NCI-H1105 treated with DMSO at 0.1 percent for 48 hours (cell line): ENCODE measurements at regions not wholly inside any gene's neighbourhood (a gene's known extent, or its start where the extent isn't known, plus 50 kb on each side); places are given as distances from the start of the nearest gene placed in this dataset.

Experiments
- DNase-seq: peaks from one replicate; lab custom pipeline; 2025; lab: John Stamatoyannopoulos, UW

DNA sequence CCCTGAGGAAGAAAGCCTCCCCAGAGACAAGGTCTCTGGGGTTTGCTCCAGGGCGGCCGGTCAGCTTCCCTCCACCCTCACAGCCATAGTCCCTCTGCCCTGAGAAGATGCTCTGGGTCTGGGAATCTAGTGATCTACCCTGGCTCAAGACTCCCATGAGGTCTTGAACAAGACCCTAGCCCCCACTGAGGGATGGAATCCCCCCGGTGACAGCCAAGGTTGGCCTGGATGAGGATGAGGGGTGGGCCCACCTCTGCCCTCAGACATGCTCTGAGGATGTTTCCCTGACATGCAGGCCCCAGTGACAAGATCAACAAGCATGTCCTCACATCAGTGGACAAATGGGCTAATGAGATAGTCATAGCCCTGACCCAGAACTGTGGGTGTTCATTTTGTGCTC lies 138.6 kb downstream of the C5orf15 start:
- DNase-seq: no peak

DNA sequence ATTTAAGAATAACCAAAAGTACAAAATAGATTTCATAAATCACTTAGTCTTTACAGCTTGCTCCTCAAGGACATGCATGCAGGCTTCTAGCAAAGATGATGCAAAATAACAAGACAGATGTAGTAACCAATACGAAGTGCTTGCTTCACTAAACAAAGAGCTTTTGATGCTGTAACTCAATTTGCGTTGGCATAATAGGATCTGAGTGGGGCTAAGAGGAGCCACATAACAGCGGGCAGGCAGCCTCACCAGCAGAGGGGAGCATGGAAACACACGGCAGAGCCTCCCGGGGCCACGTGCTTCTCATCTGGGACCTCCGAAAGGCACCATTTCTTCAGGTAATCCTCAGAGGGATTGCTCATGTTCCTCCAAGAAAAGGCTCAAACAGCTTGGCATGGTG lies 139.7 kb downstream of the C5orf15 start:
- DNase-seq: no peak

DNA sequence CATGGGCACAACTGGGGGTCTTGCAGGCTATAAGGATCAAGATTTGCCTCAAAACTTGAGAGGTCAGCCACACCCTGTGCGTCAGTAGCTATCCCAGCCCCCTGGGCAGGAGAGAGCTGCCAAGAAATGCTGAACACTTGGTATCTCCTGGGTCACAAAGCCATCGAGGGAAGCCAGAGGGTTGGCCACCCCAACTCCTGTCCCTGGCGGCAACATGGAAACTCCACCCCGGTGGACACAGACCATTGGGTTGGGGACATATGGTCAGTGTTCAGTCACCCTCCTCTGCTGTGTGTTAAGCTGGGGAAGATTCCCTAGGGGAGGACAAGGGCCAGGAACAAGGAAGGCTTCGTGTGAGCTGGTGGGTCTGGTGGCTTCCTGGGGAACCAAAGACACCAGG lies 140.6 kb downstream of the C5orf15 start:
- no peak for DNase-seq

DNA sequence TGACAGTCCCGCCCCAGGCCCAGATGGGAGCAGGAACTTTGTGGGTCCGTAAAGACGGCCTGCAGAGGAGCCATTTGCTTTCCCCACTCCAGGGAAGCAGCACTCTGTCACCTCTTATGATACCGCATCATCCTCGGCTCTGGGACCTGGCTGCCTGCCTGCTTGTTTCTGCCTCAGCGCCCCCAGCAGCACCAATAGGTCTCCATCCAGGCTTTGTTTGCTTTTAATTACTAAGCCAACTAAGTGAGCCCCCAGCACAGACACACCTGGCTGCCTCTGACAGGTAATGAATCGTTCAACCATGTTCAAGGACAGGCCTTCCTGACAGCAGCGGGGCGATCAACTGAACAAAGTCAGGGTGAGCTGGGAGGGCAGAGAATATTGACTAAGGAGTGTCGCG lies 141.4 kb downstream of the C5orf15 start:
- DNase-seq: peak; percentile 92

DNA sequence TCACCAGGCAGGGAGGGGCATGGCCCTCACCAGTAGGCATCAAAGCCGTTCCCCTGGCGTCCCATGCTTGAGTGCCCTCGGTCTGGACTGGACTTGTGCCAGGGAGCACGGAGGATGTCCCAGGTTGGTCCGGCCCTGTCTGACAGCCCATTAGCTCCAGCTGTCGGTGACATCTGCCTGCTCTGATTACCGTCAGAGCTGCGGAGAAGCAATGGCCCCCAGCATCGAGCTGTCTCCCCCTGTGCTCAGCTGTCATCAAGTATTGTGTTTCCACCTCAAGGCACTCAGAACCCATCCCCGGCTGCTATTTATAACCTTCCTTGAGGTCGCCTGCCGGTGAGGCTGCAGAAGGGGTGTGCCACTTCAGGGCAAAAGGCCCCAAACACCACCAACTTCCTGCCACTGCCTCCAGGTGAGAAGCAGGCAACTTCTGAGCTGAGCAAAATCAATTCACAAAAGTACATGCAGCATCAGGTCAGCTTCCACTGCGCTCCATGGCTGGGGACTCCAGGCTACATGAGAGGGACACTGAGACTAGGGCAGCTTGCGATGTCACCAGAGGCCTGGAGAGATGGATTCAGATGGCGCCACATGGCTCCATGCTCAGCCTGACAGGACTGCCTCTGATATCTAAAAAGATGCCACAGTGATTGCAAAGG lies 142.7 kb downstream of the C5orf15 start:
- peak; percentile 26 for DNase-seq

DNA sequence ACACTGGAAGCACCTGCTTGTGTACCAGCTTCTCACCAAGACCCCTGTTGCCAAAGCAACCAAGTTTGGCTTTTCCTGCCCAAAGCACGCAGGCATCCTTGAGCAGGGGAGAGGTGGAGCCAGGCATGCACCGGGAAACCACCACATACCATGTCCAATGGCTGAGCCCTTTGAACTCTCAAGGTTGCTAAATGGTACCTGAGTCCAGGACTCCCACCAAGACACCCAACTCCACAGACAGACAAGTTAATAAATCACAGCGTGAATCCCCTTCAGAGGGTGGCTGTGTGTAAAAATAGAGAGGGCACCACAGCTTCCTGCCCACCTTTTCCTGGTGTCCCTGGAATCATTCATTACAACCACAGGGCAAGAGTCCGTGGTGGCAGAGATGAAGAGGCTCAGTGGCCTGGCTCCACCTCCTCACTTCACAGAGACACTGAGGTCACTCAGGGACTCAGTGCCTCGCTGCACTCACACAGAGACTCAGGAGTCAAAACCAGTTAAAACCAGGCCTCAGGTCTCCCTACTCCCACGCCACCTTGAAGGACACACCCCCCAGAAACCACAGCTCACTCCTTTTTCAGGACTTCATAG lies 143.7 kb downstream of the C5orf15 start:
- no peak for DNase-seq

DNA sequence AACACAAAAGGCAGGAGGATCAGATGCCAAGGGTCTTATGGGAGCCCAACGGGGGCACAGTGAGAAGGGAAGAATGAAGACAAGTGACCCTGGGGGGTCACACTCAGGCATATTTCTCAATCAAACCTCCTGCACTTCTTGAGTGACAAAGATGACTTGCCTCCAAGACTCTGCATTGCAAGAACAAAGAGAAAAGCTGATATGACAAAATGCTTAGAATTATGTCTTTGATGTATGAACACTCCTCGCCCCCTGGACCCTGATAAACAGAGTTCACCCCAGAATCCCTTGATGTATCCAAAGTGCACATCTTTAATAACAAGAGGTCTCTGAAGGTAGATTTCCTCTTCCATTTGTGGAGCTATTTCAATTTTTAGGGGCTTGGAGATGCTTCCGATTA lies 146.5 kb downstream of the C5orf15 start:
- no peak for DNase-seq

DNA sequence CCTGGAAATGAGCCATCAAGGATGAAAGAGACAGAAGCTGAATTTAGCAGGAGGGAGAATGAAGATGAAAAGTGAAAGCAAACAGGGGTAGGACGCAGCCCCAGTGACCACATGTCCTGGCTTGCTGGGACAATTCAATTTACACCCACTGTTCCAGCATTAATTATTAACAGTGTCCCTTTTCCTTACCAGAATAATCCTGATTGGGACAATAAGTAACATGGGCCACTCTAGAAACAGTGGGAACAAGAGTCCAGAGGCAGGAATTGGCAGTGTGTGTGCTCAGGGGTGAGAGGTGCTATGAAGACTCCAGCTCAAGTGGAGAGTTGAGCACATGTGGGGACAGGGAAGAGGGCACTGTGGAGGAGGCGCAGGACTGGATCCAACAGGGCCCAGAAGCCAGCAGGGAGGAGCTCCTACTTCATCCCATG lies 147.1 kb downstream of the C5orf15 start:
- no peak for DNase-seq

DNA sequence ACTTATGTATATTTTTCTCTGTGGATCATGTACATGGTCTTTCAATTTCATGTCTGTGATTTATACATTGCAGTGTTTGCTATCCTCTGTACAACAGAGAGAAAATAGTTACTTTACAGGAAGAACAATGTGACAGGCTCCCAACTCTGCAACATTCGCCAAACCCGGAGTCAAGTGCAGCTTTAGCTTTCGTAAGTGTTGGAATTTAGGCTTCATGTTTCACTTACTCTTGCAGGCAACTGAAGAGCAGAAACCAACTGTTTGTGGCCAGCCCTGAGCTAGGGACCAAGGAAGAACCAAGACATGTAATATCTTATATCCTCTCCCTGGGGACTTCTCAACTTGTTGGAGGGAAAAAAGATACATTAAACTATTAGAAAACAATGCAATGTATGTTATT lies 147.9 kb downstream of the C5orf15 start:
- DNase-seq: no peak

DNA sequence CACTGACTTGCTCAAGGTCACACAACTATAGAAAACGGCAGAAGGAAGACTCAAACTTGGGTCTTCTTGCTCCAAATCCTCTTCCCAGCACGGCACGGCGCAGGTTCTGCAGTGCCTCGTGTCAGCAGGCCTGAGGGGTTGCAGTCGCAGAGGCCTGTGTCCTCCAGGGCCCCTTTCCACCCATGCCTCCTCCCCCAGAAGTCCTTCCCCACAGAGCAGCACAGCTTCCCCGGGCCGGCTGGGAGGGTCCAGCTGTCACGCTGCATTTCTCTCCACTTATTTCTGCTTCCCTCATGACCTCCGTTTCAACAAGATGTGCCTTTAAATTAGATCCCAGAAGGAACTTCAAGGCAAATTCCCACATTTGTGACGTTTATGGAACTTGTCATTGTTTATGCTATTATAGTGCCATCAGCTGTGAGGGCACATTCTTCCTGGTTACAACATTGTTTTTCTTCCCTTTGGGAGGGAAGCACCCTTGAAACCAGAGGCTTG lies 148.4 kb downstream of the C5orf15 start:
- no peak for DNase-seq

DNA sequence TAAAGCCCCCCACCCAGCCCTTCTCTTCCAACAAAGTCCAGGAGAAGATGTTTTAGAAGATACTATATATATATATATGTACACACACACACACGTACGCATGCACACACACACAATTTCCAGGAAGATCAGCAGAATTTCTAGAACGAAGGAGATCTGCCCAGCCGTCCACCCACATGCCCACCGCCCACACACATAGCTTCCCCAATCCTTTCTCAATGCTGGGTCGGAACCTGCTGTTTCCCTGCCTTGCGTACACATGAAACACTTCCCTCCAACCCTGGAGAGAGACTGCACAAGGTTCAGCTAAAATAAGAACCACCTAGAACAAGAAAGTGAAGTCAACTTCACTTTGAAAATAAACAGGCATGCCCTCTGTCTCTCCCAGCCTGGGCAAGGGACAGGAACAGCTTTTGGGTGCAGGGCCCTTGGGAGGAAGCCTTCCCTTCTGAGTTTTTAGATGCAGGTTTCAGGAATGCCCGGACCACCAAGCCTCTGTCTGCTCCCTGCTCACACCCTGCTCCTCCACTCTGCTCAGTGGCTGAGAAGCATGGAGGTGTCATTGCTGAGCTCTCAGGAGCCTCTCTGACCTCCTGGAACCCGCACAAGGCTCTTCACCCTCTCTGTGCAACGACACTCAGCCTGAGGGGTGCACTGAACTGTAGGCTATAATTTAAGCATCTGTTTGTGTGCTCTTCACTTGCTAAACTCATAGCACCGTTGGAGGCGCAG lies 149.4 kb downstream of the C5orf15 start:
- no peak for DNase-seq

DNA sequence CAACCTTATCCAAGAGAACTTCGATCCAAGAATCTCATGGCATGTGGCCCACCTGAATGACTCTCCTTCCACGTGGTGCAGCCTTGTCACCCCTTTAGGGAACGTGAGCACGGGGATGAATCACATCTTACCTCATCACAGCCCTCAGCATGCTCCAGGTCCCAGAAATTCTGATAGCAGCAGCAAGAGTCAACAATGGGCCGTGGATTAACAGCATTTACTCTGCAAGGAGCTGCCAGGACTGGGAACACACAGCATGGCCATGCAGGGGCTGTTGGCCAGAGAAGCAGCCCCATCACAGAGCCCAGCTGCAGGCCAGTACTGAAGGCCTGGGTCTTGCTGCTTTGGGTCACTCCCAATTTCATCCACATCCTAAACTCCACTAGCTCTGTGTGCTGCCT lies 150.4 kb downstream of the C5orf15 start:
- no peak for DNase-seq

DNA sequence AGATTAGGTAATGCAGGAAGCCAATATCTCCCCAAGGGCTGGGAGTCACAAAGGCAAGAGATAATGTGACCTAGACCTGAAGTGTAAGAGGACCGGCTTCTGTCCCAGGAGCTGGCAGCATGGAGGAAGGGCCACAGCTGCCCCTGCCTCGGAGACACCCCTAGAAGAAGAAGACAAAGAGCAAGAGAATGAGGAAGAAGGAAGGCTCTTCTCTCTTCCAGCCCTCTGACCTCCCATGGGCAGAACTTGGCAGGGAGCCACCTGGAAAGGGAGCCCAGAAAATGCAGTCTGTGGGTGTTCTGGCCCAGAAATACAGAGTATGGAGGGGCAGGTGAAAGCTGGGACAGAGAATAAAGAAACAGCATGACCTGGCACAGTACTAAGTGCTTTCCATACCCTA lies 151.0 kb downstream of the C5orf15 start:
- DNase-seq: no peak

DNA sequence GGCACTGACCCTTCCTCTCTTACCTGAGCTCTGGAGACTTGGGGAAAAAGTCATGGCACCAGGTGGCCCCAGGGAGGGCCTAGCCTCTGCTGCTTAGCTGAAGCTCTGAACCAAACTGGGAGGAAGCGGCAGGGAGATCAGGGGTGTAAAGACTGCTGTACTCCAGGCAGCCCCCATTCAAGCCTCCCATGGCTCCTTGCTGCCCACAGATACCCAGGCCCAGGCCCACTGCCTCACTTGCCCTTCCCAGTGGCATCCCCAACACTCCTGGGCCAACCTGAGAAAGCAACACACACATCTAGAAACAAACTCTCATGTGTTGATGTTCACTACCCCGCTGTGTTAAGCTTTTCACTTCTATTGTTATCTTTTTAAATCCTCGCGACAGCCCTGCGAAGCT lies 151.6 kb downstream of the C5orf15 start:
- no peak for DNase-seq

DNA sequence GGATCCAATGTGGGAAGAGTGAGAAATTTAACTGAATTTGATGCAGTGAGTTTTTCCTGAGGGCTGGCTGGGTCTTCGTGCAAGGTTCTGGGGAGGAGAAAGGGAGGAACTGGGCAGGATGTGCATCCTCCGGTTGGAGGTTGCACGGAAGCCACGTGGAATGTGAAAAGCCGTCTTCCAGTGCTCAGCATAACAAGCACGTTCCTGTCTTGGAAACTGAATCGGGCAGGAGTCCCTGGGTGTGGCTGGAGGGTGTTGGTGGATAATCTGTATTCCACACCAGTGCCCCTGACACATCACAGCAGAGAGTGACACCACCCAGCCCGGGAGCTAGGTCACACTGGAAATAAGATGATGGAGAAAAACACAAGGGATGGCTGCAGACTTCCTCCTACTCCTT lies 154.3 kb downstream of the C5orf15 start:
- no peak for DNase-seq

DNA sequence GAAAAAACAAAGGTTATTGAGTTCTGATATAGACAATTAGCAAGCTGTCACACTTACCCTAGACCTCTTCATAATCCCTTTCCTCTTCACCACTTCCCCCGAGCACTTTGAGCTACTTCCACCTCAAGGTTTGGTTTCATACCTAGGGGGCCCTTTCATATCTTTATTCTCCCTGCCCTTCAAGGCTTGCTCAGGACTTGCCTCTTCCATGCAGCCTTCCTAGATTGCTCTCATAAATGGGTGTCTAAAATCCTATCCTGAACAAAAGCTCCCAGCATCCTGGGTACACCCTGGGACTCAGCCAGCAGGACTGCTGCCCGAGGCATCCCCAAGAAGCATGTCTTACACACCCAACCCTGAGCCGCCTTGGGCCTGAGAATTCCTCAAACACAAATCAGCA lies 157.3 kb downstream of the C5orf15 start:
- DNase-seq: no peak

DNA sequence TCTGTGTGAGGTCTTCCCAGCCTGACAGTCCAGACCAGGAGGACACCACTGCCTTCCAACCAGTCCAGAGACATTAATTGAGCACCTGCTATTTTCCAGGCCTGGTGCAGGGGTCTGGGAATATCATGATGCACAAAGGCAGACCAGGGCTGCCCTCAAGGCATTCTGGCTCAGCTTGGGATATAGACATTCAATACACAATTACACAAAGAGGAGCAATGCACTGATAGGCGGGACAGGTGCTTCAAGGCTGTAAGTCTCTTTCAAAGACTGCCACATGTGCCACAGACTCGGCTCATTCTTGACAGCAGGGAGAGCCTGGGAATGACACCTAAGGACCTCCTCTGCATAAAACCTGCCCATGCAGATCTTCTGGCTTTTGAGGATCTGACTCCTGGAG lies 158.6 kb downstream of the C5orf15 start:
- DNase-seq: no peak

DNA sequence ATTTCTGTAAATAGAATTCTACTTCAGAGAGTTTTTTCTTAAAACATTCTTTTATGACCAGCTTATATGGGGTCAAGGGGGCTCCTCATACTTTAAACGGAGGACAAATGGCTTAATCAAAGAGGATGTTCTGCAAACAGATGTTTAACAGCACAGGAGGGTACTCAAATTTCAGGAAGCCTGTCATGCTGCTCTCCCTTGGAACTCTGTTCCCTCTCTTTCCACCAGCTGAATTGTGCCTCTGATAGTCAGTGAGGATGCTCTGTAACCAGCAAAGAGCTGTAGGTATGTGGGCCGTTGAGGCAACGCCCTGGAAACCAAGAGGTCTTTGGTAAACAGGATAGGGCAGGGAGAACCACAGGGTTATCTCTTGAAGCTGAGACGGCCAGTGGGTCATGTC lies 161.1 kb downstream of the C5orf15 start:
- no peak for DNase-seq

DNA sequence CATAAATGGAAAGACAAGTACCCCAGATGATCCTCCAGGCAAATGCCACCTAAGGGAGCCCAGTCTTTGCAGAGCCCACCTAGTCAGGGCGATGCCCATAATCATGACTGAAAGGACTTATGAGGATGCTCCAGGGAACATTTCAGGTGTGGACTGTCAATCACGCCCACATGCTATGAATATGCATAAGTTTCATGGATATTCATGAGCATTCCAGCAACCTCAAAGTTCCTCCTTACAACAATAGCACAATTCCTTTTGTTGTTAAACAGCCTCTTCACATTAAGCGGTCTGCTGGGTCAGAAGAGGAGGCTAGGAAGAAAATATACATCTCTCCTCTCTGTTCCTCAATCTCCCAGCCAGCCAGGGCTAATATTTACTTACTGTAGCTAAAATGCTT lies 161.6 kb downstream of the C5orf15 start:
- DNase-seq: no peak

DNA sequence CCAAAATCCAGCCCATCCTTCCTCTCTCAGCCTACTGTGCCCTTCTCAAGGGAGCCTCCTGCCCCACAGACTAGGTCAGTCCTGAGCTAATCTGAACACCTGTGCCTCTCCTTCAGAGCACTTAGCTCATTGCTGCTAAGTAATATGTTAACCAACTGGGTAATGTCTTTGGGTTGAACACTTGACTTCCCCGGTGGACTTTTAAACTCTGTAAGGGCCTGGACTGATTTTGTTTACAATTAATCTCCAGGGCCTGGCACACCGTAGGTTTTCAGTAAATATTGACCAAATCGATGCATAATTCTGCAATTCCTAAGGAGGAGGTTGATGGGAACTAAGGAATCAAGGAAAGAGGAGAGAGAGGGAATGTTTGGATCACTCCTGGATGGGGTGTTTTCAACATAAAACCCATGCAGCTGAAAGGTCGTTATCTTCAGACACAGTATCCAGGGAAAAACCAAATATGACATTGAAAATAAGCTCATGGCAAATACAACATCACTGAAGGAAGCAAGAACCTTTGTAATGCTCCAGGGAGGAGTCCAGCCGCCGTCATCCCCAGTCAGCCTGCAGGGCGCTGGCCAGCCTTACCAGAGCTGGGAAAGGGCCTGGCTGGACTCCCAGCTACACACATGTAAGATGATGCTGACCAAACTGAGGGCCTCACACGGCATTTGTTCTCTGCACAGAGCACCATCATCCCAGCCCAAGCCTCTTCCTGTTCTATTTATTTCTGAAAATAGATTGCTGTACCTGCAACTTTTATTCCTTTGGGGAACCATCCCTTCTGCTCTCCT lies 166.3 kb downstream of the C5orf15 start:
- DNase-seq: no peak

DNA sequence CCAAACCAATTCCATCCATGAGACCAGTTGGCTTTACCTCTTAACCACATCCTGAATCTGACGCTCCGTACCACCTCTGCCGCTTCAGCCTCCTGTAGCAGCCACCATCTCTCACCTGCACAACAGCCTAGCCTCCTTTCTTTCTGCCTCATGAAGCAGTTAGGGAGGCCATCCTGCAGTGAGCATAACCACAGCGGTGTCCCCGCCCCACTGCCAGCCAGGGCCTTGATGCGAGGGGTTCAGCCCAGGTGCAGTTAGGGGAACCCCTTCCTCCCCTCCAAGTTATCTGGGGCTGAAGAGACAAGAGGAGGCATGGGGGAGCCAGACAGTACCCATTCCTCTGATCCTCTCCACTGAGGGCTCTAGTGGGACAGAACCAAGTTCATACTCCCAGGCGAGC lies 167.0 kb downstream of the C5orf15 start:
- no peak for DNase-seq

DNA sequence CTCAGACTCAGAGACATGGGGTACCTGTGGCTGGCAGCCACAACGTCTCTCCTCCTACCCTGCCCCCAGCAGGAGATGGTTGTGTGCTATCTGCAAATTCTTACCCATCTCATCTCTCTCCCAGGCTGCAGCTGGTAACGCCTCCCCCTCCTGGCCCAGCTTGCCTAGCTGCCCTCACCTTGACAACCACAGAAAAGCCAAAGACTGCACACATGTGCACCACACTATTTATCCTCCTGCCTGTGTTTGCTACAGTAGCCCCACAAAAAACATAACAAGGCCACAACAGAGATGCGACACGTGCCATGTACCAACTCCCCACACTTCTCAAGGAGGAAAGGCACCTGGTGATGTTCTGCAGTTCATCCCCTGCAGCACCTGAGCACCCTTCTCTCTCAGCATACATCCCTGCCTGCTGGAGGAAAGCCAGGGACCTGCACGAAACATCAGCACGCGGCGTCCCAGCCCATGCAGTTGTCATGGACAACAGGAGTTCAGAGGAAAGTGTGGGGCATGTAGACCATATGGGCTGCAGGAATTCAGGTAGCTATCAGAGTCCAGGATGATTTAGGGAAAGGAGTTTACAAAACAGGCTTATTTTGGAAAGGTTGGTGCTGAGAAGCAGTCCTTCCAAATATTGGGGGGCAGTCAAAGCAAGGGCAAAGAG lies 168.7 kb downstream of the C5orf15 start:
- DNase-seq: no peak
